Cardiac muscle cell (in vitro differentiated cells and primary cell): ENCODE measurements at regions not wholly inside any gene's neighbourhood (a gene's known extent, or its start where the extent isn't known, plus 50 kb on each side); places are given as distances from the start of the nearest gene placed in this dataset.

Experiments
- DNase-seq, 2 donors: peaks; one replicate each; pipeline versions ENCODE4 v3.0.0 to v3.0.0-alpha.2; 2010 to 2017; ENCODE audit warnings: low read depth in 1 of 2, low spot score in 1 of 2
- H3K27ac ChIP-seq: fragments of 200-600 bp; sonication (generic); 2 replicates; pipeline ENCODE4 v1.5.1; 2016
- H3K27me3 ChIP-seq: fragments of 200-600 bp; sonication (generic); 2 replicates; pipeline ENCODE4 v1.6.0; 2016; ENCODE audit warnings: control low read depth
- H3K36me3 ChIP-seq: fragments of 200-600 bp; sonication (generic); 2 replicates; pipeline ENCODE4 v1.5.1; 2016; ENCODE audit warnings: control low read depth
- H3K4me1 ChIP-seq: fragments of 200-600 bp; sonication (generic); 2 replicates; pipeline ENCODE4 v1.8.1; 2017; ENCODE audit warnings: low read depth, mild to moderate bottlenecking, mixed run types
- H3K4me3 ChIP-seq: fragments of 200-600 bp; sonication (generic); 2 replicates; pipeline ENCODE4 v1.5.1; 2016; ENCODE audit warnings: mild to moderate bottlenecking
- H3K9me3 ChIP-seq: fragments of 200-600 bp; sonication (generic); 2 replicates; pipeline ENCODE4 v1.5.1; 2017; ENCODE audit warnings: low read depth, mild to moderate bottlenecking, control low read depth
- TF ChIP-seq, protein P1 (sequence below): IDR thresholded peaks from 2 replicates; pipeline ENCODE4 v1.5.1; 2012; ENCODE audit warnings: low read depth, mild to moderate bottlenecking, low read length

DNA sequence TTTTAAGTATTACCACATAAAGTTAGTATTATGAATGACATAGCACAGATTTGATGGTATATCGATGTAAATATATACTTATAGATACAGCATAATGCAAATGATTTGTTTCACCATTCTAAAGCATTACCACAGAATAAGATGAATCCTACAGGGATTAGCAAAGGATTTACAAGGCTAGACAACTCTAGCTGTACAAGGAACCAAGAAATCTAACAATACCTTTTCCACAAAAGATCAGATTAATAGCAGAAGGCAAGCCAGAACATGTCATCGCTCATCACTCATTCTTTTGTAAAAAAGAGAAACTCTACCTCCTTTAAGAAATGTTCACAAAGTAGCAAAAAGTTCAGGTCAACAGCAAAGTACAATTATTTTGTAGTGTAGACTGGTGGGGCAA is 105.1 kb upstream of the ANK3 start:
- TF ChIP-seq, protein P1, sequence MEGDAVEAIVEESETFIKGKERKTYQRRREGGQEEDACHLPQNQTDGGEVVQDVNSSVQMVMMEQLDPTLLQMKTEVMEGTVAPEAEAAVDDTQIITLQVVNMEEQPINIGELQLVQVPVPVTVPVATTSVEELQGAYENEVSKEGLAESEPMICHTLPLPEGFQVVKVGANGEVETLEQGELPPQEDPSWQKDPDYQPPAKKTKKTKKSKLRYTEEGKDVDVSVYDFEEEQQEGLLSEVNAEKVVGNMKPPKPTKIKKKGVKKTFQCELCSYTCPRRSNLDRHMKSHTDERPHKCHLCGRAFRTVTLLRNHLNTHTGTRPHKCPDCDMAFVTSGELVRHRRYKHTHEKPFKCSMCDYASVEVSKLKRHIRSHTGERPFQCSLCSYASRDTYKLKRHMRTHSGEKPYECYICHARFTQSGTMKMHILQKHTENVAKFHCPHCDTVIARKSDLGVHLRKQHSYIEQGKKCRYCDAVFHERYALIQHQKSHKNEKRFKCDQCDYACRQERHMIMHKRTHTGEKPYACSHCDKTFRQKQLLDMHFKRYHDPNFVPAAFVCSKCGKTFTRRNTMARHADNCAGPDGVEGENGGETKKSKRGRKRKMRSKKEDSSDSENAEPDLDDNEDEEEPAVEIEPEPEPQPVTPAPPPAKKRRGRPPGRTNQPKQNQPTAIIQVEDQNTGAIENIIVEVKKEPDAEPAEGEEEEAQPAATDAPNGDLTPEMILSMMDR: no peak
- Histone ChIP-seq H3K27me3 (no peaks in the 10 kb centered on the region), H3K27ac (no peak overlapping the region), H3K36me3 (no peaks in the 10 kb centered on the region), H3K4me1 (peaks cover 10% of the 10 kb centered on the region), H3K9me3 (no peaks in the 10 kb centered on the region), H3K4me3 (no peak overlapping the region)
- no peak for DNase-seq

DNA sequence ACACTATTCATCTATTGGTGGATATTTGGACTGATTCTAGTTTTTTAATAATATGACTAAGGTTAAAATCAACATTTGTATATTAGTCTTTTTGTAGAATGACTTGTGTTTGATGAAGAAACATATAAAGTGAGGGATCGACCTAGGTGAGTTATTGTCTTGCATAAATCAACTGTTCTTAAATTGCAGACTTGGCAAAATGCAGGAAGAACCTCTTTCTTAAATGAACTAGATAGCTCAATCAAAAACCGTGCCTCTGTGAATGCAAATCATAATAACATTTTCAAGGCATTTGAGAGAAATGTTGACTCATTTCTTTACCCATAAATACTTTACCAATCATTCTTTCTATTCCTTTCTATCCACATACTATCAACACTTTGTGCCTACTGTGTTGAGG is 101.5 kb upstream of the ANK3 start:
- Histone ChIP-seq H3K27me3 (no peaks in the 10 kb centered on the region), H3K4me1 (no peaks in the 10 kb centered on the region), H3K27ac (no peak overlapping the region), H3K4me3 (no peak overlapping the region), H3K9me3 (no peaks in the 10 kb centered on the region), H3K36me3 (no peaks in the 10 kb centered on the region)
- DNase-seq: no peak
- TF ChIP-seq, protein P1: no peak

DNA sequence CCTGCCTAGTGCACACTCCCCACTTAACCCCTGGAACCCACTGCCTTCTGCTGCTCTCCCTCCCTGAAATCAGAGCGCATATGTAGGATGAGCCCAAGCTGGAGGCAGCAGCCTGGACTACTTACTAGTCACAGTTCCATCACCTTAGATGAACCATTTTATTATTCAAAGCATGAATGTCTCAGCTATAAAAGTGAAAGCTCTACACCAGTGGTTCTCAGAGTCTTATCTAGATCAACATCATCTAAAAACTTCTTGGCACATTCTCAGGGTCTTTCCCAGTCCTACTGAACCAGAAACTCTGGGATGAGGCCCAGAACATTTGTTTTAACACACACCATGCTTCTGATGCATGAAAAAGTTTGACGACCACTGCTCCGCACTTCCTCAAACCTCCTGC is 100.3 kb upstream of the ANK3 start:
- Histone ChIP-seq H3K27me3 (no peaks in the 10 kb centered on the region), H3K36me3 (no peaks in the 10 kb centered on the region)
- TF ChIP-seq, protein P1: no peak

DNA sequence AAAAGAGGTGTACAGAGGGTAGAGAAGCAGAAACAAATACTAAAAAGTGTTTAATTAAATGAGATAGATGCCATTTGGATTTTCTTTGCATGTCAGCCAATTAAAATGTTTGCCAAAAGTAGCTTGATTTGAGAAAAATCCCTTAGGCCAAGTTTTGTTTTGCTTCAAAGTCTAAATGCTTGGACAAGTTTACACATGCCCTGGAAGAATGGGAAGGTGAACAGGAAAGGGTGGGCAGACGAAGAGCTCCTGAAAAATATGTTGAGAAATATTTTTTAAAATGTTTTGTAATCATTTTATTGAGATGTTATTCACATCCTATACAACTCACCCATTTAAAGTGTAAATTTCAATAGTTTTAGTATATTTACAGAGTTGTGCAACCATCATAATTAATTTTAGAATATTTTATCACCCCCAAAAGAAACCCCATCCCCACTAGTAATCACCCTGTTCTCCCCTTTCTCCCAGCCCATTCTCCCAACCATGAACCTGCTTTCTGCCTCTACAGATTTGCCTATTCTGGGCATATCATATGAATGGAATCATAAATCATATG is 98.5 kb upstream of the ANK3 start:
- H3K4me1 ChIP-seq: peaks cover 4% of the 10 kb centered on the region
- no peak overlapping the region for H3K27ac ChIP-seq
- no peaks in the 10 kb centered on the region for H3K27me3 ChIP-seq
- H3K9me3 ChIP-seq: no peaks in the 10 kb centered on the region
- H3K36me3 ChIP-seq: no peaks in the 10 kb centered on the region
- no peak for DNase-seq
- TF ChIP-seq, protein P1: no peak
- H3K4me3 ChIP-seq: no peak overlapping the region

More for the DNA sequence above, 100.3 kb upstream of the ANK3 start:
- H3K4me1 ChIP-seq: no peaks in the 10 kb centered on the region
- H3K4me3 ChIP-seq: no peak overlapping the region
- peak in 1 of 2 donors; percentile 27 for DNase-seq
- H3K27ac ChIP-seq: no peak overlapping the region
- no peaks in the 10 kb centered on the region for H3K9me3 ChIP-seq

DNA sequence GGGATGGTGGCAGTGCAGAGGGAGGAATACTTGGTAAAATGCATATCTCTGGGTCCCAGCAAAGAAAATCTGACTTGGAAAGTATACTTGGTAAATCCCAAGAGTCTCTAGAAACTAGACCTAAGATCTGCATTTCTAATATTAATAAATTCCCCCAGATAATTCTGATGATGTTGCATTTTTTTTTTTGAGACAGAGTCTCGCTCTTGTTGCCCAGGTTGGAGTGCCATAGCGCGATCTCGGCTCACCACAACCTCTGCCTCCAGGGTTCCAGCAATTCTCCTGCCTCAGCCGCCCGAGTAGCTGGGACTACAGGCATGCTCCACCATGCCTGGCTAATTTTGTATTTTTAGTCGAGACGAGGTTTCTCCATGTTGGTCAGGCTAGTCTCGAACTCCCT is 97.9 kb upstream of the ANK3 start:
- Histone ChIP-seq H3K4me1 (peaks cover 4% of the 10 kb centered on the region), H3K9me3 (no peaks in the 10 kb centered on the region), H3K4me3 (no peak overlapping the region), H3K36me3 (no peaks in the 10 kb centered on the region), H3K27ac (no peak overlapping the region), H3K27me3 (no peaks in the 10 kb centered on the region)
- DNase-seq: no peak
- TF ChIP-seq, protein P1: no peak

DNA sequence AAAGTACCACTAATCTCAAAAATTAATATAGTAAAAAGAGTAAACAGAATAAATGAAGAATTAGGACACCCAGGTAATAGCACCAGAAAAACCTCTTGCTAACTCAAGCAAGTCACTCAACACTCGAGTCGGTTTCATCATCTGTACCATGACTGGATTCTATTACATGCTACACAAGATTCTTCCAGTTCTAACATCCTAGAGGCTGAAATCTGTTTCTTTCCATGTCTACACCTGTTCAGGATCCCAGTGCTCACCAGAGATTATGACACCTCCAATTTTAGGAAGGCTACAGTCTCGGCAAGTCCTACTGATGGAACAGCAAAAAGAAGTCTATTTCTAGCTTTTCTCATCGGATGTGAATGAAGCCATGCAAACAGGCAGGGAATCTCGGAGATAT is 95.3 kb upstream of the ANK3 start:
- no peak overlapping the region for H3K4me3 ChIP-seq
- H3K36me3 ChIP-seq: no peaks in the 10 kb centered on the region
- DNase-seq: no peak
- no peaks in the 10 kb centered on the region for H3K27me3 ChIP-seq
- peaks cover 4% of the 10 kb centered on the region for H3K4me1 ChIP-seq
- TF ChIP-seq, protein P1: no peak
- no peaks in the 10 kb centered on the region for H3K9me3 ChIP-seq
- H3K27ac ChIP-seq: no peak overlapping the region
